AG08395 (cell line): ENCODE measurements at regions not wholly inside any gene's neighbourhood (a gene's known extent, or its start where the extent isn't known, plus 50 kb on each side); places are given as distances from the start of the nearest gene placed in this dataset.

ENCODE experiments used
- DNase-seq: peaks from one replicate; pipeline ENCODE4 v3.0.0; 2012; ENCODE audit warnings: mixed read lengths, low spot score

- no peak for DNase-seq
These were observed 114.8 kb downstream of the HMX1 start for GRCh38 chr4:8756816-8757215.

DNA sequence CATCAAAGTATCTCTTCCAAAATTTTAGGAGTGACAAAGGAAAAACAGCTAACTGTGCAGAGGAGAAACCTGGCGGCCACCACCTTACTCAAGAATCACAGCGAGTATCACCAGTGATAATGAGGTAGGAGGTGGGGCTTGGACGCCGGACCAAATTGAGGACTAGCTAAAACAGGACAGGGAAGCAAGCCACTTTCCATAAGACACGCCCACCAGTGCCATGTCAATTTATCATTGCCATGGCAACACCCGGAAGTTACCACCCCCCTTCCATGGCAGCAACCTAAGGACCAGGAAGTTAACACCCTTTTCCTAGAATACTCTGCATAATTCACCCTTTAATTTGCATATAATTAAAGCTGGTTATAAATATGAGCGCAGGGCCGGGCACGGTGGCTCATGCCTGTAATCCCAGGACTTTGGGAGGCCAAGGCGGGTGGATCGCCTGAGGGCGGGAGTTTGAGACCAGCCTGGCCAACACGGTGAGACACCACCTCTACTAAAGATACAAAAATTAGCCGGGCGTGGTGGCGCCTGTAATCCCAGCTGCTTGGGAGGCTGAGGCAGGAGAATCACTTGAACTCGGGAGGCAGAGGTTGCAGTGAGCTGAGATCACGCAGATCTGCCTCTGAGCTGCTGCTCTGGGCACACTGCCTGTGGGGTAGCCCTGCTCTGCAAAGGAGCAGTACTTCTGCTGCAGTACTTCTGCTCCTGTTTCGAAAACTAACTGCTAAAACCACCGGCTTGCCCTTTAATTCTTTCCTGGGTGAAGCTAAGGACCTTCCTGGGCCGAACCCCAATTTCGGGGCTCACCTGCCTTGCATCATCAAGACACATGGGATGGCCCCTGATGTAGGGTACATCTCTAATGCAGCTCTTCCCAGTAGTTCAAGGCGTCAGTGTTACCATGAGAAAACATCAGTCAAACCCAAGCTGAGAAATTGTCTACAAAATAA lies 116.7 kb downstream of the HMX1 start:
- no peak for DNase-seq

- DNase-seq = no peak
These were observed 123.4 kb downstream of the HMX1 start for GRCh38 chr4:8748236-8748575.

- DNase-seq = no peak
These were observed 124.0 kb downstream of the HMX1 start for GRCh38 chr4:8747467-8748235.

- DNase-seq = no peak
These were observed 124.8 kb downstream of the HMX1 start for GRCh38 chr4:8746523-8747466.

- DNase-seq = no peak
These were observed 125.8 kb downstream of the HMX1 start for GRCh38 chr4:8745826-8746225.

DNA sequence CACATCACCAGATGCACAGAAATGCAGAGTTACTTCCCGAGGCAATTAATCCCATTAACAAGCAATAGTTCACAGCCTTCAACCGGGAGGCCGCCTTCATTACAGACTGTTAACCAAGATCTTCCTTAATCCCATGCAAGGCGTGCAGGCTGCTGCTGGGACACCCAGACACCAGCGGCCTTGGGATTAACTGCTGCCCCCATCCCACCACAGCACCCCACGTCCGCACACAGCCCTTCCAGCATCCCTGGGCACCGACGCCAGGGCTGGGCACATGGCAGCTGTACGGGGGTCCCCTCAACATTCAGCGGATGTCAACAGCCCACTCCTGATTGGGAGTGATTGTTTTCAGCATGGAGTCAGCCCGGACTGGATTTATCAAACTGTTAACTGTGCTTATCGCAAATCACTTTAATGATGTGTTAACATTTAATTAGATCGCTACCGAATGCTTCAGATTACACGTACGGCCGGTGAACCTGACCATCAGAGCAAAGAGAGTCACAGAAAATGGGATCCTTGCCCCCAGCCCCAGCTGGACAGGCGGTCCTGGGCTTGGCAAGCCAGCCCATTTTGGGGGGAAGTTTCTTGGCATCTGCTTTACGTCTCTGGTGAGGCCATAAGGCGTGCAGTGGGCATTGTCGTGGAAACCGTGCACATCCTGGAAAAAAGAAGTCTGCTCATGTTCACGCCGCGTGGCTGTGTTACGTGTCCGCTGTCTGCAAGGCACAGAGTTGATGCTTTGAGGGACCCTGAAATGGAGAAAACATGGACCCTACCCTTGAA lies 126.4 kb downstream of the HMX1 start:
- DNase-seq = no peak

GRCh38 chr4:8744083-8744805 lies 127.4 kb downstream of the HMX1 start:
- no peak for DNase-seq

DNA sequence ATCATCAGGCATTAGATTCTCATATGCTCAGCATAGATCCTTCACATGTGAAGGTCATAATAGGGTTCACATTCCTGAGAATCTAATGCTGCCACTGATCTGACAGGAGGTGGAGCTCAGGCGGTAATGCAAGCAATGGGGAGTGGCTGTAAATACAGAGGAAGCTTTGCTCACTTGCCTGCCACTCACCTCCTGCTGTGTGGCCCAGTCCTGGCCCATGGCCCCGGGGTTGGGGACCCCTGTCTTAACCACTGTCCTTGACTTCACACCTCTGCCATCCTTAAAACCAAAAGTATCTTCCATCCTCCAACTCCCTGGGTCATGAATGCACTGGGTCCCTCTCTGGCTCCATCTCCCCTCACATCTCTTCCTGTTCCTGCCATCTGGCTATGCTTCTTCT lies 129.1 kb downstream of the HMX1 start:
- DNase-seq = no peak

DNA sequence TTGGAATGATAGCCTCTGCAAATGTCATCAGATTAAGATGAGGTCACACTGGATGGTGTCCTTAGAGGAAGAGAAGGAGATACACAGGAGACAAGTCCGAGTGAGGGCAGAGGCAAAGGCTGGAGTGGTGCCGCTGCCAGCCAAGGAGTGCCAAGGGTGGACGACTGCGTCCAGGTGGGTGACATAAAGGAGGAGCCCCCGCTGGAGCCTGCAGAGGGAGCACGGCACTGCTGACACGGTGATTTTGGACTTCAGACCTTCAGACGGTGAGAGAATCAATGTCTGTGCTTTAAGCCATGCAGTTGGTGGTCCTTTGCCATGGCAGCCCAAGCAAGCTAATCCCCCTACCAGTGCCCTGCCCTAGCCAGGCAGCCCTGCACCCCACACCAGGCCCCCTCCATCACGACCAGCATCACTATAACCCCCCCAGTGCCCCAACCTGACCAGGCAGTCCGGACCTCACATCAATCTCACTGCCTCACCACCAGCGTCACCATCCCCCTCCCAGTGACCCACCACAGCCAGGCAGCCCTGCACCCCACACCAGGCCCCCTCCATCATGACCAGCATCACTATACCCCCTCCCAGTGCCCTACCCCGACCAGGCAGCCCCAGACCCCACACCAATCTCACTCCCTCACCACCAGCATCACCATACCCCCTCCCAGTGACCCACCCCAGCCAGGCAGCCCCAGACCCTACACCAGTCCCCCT lies 130.0 kb downstream of the HMX1 start:
- DNase-seq = no peak

GRCh38 chr4:8740666-8741395 lies 130.8 kb downstream of the HMX1 start:
- DNase-seq = no peak

DNA sequence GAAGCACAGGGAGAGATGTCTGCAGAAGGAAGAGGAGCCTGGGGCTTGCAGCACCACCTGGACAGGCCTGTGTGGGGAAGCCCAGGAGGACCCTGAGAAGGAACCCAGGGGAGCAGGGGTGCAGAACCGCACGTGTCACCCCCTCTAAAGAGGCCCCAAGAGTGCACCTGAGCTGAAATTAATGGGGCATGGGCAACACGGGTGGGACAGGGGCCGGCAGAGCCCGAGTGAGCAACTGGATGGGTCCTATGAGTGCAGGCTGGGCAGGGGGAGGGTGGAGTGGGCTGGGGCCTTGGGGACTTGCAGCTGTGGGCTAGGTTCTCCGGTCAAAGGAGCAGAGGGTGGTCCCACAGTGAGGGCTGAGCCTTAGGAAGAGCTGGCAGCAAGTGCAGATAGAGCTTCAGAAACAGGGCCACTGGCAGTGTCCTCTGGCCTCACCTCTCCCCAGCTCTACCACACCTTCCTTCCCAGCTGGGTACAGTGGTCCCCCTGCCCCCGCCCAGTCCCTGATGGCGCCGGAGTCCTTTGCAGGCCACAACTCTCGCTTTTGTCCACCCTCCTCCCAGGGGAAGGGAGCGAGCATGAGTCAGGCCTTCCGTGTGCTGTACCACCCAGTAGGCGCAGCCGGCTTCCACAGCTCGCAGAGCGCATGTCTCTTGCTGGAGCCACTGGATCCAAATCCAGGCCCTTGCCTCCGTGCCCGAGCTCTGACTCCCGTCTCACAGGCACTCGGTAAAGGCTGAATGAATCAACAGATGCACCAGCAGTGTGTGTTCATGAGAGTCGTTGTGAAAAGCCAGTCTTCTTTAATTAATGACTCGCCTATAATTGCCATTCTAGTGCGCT lies 131.6 kb downstream of the HMX1 start:
- no peak for DNase-seq

DNA sequence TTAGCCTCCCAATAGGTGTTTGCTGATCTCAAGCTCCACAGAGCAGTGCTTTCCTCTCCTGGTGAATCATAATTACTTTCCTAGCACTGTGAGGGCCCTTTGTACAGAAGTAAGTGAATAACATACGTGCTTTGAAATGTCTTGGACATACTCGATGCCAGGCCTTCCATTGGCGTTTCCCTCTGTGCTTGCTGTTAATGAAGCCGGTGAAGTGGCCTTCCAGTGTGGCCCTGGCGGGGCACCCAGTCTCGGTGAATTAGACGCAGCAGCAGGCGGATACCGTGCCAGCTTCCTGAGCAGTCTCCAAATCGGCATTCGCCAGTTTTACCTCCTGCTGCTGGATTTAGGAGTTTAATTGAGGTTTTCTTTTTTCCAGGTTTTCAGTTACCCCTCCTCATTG lies 132.3 kb downstream of the HMX1 start:
- DNase-seq = no peak

DNA sequence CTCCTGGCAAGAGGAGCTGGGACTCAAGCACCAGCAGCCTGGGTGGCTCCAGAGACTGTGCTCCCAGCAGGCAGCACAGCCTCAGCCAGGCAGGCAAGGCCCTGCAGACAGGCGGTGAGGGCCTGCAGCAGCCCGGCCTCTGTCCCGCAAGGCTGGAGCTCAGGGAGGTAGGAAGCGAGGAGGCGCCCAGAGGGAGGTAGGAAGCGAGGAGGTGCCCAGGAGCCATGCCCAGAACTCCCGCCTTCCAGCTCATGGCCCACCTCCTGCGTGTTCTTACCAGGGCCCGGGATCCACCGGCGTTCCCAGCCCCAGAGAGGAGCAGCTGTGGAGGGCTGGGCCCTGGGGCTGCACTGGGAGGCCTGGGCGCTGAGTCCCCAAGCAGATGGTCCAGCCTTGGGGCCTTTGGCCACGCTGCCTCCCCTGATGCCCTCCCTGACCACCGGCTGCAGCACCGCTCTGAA lies 133.1 kb downstream of the HMX1 start:
- DNase-seq = no peak

DNA sequence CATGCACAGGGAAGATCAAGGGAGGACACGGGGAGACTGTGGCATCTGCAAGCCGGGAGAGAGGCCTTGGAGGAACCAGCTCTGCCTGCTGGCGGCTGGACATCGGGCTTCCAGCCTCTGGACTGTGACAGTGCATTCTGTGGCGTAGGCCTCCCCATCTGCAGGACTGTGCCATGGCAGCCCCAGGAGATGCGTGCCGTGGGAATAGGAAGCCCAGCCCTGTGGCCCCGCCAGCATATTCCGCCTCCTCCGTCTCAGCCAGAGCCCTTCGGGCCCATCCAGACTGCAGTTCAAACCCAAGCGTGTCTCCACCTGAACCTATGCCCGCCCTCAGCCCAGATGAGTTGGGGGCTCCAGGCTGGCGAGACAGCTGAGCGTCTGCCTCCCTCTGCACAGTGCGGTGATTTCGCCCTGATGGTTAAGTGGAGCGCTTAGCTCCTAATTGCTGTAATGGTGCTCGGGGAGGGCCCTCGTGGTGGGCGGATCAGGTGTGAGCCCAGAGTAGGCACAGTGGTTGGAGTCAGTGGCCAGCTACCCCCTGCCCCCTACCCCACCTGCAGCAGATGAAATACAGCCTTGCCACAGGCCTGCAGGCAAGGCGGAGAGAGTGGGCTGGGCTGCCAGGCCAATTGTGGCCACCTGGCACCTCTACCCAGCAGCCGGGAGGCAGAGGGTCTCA lies 133.9 kb downstream of the HMX1 start:
- no peak for DNase-seq

DNA sequence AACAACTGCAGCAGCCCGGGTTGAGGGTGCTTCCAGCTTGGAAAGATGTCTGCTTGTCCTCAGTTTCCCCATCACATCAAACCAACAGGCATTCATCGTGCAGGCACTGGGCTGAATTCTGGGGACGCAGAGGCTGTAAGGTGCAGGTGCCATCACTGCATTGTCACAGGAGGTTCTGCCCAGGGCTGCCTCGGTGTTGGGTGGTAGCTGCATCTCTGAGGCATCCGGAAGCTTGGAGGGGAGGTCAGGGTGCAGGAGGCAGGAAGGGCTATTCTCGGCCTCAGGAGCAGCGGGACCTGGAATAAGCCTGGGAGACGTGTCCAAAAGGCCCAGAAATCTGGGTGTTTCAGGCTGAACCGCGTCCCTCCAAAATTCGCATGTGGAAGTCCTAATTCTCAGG lies 134.6 kb downstream of the HMX1 start:
- DNase-seq = no peak

- DNase-seq = no peak
These were observed 135.4 kb downstream of the HMX1 start for GRCh38 chr4:8736090-8736825.
